Coronary artery (tissue), 2 donors: ENCODE measurements at regions not wholly inside any gene's neighbourhood (a gene's known extent, or its start where the extent isn't known, plus 50 kb on each side); places are given as distances from the start of the nearest gene placed in this dataset.

Source experiments
- DNase-seq: peaks from one replicate; pipeline ENCODE4 v3.0.0-alpha.2; 2017; ENCODE audit warnings: low spot score
- H3K27ac ChIP-seq, 2 donors: fragments of 200-600 bp; sonication (generic); one replicate each; pipeline ENCODE4 v1.5.1; 2016 to 2019
- H3K4me3 ChIP-seq: fragments of 200-600 bp; sonication (generic); 2 replicates; pipeline ENCODE4 v1.5.1; 2016; ENCODE audit warnings: mild to moderate bottlenecking, moderate library complexity
- TF ChIP-seq, protein P1 (sequence below): fragments of 200-600 bp; sonication (generic); IDR thresholded peaks from one replicate; pipeline ENCODE4 v1.5.1; 2019; ENCODE audit warnings: antibody characterized with exemption

DNA sequence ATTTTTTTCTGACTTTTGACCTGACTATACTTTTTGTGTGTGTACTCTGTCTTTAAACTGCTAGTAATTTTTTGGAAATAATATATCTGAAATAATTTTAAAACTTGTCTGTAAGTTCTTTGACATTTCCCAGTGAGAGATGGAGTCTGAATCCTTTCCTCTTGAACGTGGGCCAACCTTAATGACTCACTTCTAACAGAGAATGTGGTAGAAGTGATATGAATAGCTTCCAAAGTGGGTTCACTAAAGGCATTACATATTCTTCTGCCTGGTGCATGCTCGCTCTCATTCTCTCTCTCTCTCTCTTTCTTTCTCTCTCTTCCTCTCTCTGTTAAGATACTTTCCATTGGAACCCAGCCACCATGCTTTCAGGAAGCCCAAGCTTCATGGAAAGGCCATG lies 108.7 kb upstream of the FERMT1 start:
- TF ChIP-seq, protein P1, sequence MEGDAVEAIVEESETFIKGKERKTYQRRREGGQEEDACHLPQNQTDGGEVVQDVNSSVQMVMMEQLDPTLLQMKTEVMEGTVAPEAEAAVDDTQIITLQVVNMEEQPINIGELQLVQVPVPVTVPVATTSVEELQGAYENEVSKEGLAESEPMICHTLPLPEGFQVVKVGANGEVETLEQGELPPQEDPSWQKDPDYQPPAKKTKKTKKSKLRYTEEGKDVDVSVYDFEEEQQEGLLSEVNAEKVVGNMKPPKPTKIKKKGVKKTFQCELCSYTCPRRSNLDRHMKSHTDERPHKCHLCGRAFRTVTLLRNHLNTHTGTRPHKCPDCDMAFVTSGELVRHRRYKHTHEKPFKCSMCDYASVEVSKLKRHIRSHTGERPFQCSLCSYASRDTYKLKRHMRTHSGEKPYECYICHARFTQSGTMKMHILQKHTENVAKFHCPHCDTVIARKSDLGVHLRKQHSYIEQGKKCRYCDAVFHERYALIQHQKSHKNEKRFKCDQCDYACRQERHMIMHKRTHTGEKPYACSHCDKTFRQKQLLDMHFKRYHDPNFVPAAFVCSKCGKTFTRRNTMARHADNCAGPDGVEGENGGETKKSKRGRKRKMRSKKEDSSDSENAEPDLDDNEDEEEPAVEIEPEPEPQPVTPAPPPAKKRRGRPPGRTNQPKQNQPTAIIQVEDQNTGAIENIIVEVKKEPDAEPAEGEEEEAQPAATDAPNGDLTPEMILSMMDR, result no peak
- no peak for DNase-seq
- Histone ChIP-seq H3K4me3 (no peak overlapping the region), H3K27ac (no peak overlapping the region)

DNA sequence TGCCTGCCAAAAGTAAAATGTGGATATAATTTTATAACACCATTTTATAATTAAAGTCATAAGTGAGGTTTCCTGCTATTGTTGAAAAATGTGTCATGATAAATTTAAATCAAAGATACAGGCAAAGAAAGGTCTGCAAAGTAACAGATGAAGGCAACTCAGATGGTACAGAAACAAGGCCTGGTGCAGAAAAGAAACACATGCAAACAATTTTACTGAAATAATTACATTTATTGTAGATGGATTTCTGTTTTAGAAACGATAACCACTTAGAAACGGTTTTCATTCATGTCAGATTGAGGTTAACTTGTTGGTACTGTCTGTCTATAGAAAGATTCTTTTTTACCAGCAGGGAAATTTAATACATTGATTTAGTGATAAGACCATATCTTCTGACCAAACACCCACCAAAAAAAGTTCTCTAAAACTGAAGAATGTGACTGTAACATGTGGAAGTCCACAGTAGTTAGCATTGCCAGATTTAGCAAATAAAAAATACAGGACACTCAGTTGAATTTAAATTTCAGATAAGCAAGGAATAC lies 105.5 kb upstream of the FERMT1 start:
- no peak overlapping the region for H3K27ac ChIP-seq
- H3K4me3 ChIP-seq, result no peak overlapping the region
- no peak for DNase-seq
- TF ChIP-seq, protein P1, result no peak

- H3K27ac ChIP-seq, result no peak overlapping the region
- DNase-seq, result no peak
- H3K4me3 ChIP-seq, result no peak overlapping the region
- TF ChIP-seq, protein P1, result no peak
Observed at GRCh38 chr20:6213311-6213710, 90.5 kb upstream of the FERMT1 start.

DNA sequence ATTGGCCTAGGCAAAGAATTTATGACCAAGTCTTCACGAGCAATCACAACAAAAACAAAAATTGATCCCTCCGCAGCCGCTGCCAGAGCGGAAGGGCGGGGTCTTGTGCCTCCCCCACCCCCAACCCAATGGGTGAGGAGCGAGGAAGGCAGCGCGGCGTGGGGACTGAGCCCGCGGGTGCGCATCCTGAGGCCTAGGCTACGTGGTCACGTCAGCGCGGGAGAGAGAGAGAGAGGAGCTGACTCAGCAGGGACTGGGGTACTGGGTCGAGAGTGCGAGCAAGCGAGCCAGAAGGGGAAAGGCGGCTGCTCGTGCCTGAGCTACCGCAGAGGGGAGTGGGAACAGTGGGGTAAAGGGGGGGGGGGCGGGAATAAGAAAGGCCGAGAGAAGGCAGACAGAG lies 90.1 kb upstream of the FERMT1 start:
- H3K4me3 ChIP-seq, result no peak overlapping the region
- DNase-seq, result no peak

DNA sequence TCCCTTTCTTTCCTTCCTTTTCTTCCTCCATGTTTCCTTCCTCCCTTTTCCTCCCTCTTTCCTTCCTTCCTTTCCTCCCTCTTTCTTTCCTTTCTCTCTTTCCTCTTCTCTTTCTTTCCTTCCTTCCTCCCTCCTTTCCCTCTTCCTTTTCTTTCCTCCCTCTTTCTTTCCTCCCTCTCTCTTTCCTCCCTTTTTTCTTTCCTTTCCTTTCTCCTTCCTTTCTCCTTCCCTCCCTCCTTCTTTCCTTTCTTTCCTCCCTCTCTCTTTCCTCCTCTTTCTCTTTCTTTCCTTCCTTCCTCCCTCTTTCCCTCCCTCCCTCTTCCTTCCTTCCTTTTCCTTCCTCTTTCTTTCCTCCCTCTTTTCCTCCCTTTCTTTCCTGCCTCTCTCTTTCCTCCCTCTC lies 86.3 kb upstream of the FERMT1 start:
- TF ChIP-seq, protein P1, result no peak
- no peak overlapping the region for H3K4me3 ChIP-seq
- no peak for DNase-seq
- no peak overlapping the region for H3K27ac ChIP-seq

More for the DNA sequence above, 90.1 kb upstream of the FERMT1 start:
- no peak overlapping the region for H3K27ac ChIP-seq
- TF ChIP-seq, protein P1, result no peak

DNA sequence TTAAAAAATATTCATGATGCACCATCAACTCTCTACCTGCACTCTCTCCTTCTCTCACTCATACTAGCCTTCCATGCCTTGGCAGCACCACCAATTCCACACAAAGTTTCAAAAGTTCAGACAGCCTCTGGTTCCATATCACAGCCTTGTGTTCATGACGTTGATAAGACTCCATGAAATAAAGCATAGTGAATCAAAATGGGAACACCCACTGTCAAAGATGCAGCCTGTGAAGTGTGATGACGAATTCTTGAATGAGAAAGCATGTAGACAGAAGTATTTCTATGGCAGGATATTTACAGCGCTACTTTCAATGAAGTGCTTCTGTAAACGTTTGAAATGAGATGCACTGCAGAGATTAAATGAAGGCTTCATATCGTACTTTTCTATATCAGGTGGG lies 77.3 kb upstream of the FERMT1 start:
- no peak for DNase-seq
- no peak overlapping the region for H3K4me3 ChIP-seq
- no peak overlapping the region for H3K27ac ChIP-seq
- TF ChIP-seq, protein P1, result no peak

DNA sequence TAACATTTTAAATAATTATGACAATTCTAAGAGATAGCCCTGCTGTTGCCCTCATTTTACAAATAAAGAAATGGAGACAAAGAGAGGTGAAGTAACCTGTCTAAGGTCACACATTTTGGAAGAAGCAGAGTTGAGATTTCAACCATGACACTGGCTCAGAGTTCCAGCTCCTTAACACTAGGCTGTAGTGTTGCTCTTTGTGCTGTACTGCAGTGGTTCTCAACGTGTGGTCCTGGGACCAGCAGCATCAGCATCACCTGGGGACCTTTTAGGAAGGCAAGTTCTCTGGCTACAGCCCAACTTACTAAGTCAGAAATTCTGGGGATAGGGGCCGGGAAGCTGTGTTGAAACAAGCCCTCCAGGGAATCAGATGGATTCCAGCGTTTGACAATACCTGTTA lies 62.4 kb upstream of the FERMT1 start:
- no peak for DNase-seq
- TF ChIP-seq, protein P1, result no peak
- H3K4me3 ChIP-seq, result no peak overlapping the region
- no peak overlapping the region for H3K27ac ChIP-seq
